ENCODE measurements at regions not wholly inside any gene's neighbourhood (a gene's known extent, or its start where the extent isn't known, plus 50 kb on each side); places are given as distances from the start of the nearest gene placed in this dataset.

DNA sequence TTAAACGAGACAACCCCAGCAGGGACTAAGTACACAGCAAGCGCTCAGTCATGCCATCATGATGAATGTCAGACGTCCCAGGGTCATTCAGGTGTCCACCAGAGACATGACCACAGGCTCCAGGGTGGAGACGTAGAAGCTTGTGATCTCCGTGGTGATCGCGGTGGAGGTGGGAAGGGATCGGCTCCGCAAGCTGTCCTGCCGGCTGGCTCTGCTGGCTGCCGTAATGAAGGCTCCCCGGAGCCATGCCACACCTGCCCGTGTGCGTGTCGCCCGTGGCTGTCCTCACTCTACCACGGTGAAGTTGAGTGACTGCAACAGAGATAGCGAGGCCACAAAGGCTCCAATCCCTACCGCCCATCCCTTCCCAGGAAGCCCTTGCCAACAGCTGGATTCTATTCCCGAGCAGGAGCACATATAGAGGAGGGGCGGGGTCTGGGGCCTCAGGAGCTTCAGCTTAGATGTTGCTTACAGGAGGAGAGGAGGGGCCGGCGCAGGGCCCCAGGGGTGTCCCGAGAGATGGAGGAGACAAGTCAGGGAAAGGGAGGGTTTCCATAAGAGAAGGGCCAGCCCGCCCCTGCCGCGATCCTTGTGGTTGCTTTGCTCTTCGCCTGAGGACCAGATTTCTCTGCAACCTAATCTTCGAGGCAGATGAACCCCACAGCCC, 332.6 kb upstream of the SFSWAP start:
- TF ChIP-seq POLR2AphosphoS5 (IDR thresholded peaks at IDR 0.05), result no peak
- TF ChIP-seq, protein P1, sequence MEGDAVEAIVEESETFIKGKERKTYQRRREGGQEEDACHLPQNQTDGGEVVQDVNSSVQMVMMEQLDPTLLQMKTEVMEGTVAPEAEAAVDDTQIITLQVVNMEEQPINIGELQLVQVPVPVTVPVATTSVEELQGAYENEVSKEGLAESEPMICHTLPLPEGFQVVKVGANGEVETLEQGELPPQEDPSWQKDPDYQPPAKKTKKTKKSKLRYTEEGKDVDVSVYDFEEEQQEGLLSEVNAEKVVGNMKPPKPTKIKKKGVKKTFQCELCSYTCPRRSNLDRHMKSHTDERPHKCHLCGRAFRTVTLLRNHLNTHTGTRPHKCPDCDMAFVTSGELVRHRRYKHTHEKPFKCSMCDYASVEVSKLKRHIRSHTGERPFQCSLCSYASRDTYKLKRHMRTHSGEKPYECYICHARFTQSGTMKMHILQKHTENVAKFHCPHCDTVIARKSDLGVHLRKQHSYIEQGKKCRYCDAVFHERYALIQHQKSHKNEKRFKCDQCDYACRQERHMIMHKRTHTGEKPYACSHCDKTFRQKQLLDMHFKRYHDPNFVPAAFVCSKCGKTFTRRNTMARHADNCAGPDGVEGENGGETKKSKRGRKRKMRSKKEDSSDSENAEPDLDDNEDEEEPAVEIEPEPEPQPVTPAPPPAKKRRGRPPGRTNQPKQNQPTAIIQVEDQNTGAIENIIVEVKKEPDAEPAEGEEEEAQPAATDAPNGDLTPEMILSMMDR (IDR thresholded peaks at IDR 0.05), result no peak
- no peak for TF ChIP-seq POLR2A (IDR thresholded peaks at IDR 0.05)
- TF ChIP-seq EP300 (IDR thresholded peaks at IDR 0.05), result no peak
- no peaks in the 10 kb centered on the region for H3K9me3 ChIP-seq
- no peak overlapping the region for H3K27ac ChIP-seq
- no peaks in the 10 kb centered on the region for H3K4me1 ChIP-seq
- 87 to 88% methylated on average over 29 of the region's 29 CpGs for WGBS, 2 donors
- peak; percentile 34 for DNase-seq
- intact Hi-C loops (cut with DNase I), result no loop called here
- H3K36me3 ChIP-seq, result no peaks in the 10 kb centered on the region
- H3K4me3 ChIP-seq, result no peak overlapping the region
- H3K27me3 ChIP-seq, result peaks cover 3 to 43% (median 24%) of the 10 kb centered on the region in 3 donors

DNA sequence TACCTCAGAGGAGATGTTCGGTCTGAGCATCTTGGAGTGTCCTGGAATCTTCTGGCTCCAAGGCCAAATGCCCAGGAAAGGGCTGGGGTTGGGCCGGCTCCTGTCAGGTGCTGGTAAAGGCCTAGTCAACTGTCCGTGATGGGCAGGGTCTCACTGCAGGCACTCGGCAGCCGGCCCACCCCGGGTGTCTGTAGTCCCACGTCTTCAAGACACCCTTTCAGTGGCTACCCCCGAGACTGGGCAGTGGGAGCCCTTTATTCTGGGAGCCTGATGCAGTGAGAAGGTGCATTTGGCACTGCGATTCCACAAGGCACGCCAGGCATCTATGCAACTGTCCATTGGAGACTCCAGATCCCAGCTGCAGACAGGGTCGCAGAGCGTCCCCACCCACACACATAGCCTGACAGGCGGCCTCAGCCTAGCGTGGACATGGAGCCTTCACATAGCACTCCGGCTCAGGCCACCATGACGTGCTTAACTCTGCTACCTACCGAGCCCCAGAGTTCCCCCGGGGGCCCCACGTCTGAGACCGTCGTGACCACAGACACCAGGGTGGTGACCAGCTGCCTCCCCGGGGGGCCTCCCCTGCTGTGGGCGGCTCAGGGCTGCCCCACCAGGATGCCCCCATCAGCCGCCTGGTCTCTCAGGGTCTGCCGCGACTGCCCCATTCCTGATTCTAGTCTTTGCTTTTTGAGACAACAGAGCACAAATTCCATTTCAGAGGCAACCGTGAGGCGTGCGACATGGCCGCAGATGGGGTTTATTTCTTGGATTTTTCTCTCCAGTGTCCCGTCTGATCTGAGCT, 331.8 kb upstream of the SFSWAP start:
- 85 to 87% methylated on average over 31 of the region's 31 CpGs for WGBS, 2 donors
- H3K4me1 ChIP-seq, result no peaks in the 10 kb centered on the region
- TF ChIP-seq POLR2A (IDR thresholded peaks at IDR 0.05), result no peak
- TF ChIP-seq EP300 (IDR thresholded peaks at IDR 0.05), result no peak
- no peak for TF ChIP-seq POLR2AphosphoS5 (IDR thresholded peaks at IDR 0.05)
- TF ChIP-seq, protein P1 (IDR thresholded peaks at IDR 0.05), result no peak
- H3K4me3 ChIP-seq, result no peak overlapping the region
- intact Hi-C loops (cut with DNase I), result no loop called here
- no peak for DNase-seq
- H3K36me3 ChIP-seq, result no peaks in the 10 kb centered on the region
- H3K27ac ChIP-seq, result no peak overlapping the region
- H3K9me3 ChIP-seq, result no peaks in the 10 kb centered on the region
- H3K27me3 ChIP-seq, result peaks cover 3 to 51% (median 31%) of the 10 kb centered on the region in 3 donors

DNA sequence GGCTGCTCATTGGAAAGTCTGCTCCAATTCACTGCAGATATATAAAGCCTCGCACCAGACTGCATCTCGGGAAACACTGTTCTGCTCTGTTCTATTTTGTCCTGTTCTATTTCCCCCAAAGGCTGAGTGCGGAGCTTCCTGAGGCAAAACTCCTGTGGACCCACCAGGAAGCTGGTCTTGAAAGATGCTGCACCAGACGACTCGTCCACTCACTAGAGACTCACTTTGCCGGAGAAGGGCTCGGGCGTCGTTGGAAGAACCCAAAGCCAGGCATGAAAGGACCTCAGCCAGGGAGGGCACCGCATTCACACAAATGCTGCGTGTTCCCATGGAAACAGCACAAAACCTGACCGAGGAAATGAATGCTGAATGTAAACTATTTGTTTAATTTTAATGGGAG, 331.2 kb upstream of the SFSWAP start:
- H3K27me3 ChIP-seq, result peaks cover 3 to 58% (median 37%) of the 10 kb centered on the region in 3 donors
- 60 to 69% methylated on average over 12 of the region's 12 CpGs for WGBS, 2 donors
- H3K27ac ChIP-seq, result no peak overlapping the region
- no peak for TF ChIP-seq EP300 (IDR thresholded peaks at IDR 0.05)
- TF ChIP-seq, protein P1 (IDR thresholded peaks at IDR 0.05), result no peak
- no peak for TF ChIP-seq POLR2AphosphoS5 (IDR thresholded peaks at IDR 0.05)
- no peak for TF ChIP-seq POLR2A (IDR thresholded peaks at IDR 0.05)
- H3K9me3 ChIP-seq, result no peaks in the 10 kb centered on the region
- no peaks in the 10 kb centered on the region for H3K4me1 ChIP-seq
- intact Hi-C loops (cut with DNase I), result no loop called here
- no peaks in the 10 kb centered on the region for H3K36me3 ChIP-seq
- DNase-seq, result no peak
- no peak overlapping the region for H3K4me3 ChIP-seq

DNA sequence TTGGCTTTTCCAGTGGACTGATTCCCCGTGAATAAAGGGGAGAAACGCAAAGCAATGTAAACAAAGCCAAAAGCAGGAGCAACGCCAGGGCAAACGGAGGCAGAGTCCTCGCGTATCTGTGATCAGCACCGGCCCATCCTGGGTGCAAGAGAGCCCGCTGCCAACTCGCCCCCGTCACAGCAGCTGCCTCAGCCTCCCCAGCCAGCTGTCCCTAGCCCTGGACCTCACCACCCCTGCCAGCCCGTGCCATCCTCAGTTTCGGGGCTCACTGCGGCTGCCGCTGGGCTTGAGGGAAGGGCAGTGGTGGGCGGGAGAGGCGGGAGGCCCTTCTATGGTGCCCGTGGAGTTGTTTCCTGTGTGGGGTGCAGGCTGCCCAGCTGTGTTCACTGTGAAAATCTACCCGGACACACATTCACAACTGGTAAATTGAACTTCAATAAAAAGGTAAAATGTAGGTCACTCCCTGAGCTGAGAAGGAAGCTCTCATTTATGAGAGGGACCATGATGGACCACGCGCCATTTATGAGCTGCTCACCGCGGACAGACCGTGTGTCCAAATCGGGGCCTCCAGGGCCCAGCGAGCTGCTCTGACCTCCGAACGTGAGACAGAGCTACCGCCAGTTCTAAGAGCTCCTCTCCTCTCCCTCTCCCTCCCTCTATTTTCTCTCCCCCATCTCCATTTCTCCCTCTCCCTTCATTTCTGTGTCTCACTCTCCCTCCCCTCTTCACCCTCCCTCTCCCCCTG, 330.5 kb upstream of the SFSWAP start:
- 49 to 52% methylated on average over 28 of the region's 28 CpGs for WGBS, 2 donors
- no peak for TF ChIP-seq POLR2AphosphoS5 (IDR thresholded peaks at IDR 0.05)
- TF ChIP-seq EP300 (IDR thresholded peaks at IDR 0.05), result no peak
- TF ChIP-seq POLR2A (IDR thresholded peaks at IDR 0.05), result no peak
- TF ChIP-seq, protein P1 (IDR thresholded peaks at IDR 0.05), result no peak
- DNase-seq, result peak; percentile 45

More for the DNA sequence above, 330.5 kb upstream of the SFSWAP start:
- H3K4me3 ChIP-seq, result no peak overlapping the region
- H3K27me3 ChIP-seq, result peaks cover 3 to 64% (median 37%) of the 10 kb centered on the region in 3 donors
- H3K27ac ChIP-seq, result no peak overlapping the region
- intact Hi-C loops (cut with DNase I), result no loop called here
- H3K4me1 ChIP-seq, result no peaks in the 10 kb centered on the region
- H3K9me3 ChIP-seq, result no peaks in the 10 kb centered on the region
- no peaks in the 10 kb centered on the region for H3K36me3 ChIP-seq
